HEK293 (cell line): ENCODE measurements at regions not wholly inside any gene's neighbourhood (a gene's known extent, or its start where the extent isn't known, plus 50 kb on each side); places are given as distances from the start of the nearest gene placed in this dataset.

Experiments
- CTCF ChIA-PET: fragments of 350-600 bp; formaldehyde crosslinking; extraction: SDS; loops from one replicate; lab custom pipeline; 2021; ENCODE audit warnings: antibody characterized with exemption; lab: Yijun Ruan, JAX
- POLR2A ChIA-PET: fragments of 300-600 bp; formaldehyde crosslinking; extraction: SDS; loops from one replicate; lab custom pipeline; 2020; ENCODE audit warnings: antibody characterized with exemption, inconsistent platforms; lab: Yijun Ruan, JAX
- H3K27ac ChIP-seq: fragments of 200-500 bp; sonication (Bioruptor generic); 2 replicates; pipeline ENCODE4 v1.5.1; 2014; ENCODE audit warnings: low read depth, low read length, control low read depth, inconsistent platforms; ENCODE audit errors: extremely low read depth
- H3K36me3 ChIP-seq, 2 experiments: fragments of 200-500 bp in 1 of 2; sonication (Bioruptor generic) in 1 of 2; 1 replicate in 1 of 2; 2 replicates in 1 of 2; pipeline ENCODE4 v1.5.1; 2014 to 2017; ENCODE audit warnings: inconsistent platforms in 2 of 2, low read length in 2 of 2; ENCODE audit not compliant: control insufficient read depth in 2 of 2, insufficient read depth in 1 of 2
- H3K4me1 ChIP-seq: fragments of 200-500 bp; sonication (Bioruptor generic); 2 replicates; pipeline ENCODE4 v1.5.1; 2014; ENCODE audit warnings: mild to moderate bottlenecking, low read length, inconsistent platforms; ENCODE audit not compliant: control insufficient read depth, insufficient read depth
- H3K4me3 ChIP-seq: 2 replicates; pipeline ENCODE4 v1.5.1; 2011; ENCODE audit warnings: low read depth, mild to moderate bottlenecking, control low read depth, low read length, moderate library complexity
- H3K9me3 ChIP-seq: fragments of 200-500 bp; sonication (Bioruptor generic); 2 replicates; pipeline ENCODE4 v1.5.1; 2014; ENCODE audit warnings: low read depth, low read length, inconsistent platforms; ENCODE audit not compliant: control insufficient read depth, insufficient read depth
- GLIS1 ChIP-seq: fragments of 450-650 bp; formaldehyde crosslinking; IDR thresholded peaks from 2 replicates; pipeline ENCODE4 v1.5.1; 2016; ENCODE audit warnings: missing biosample characterization, missing genetic modification characterization
- GLIS2 ChIP-seq: fragments of 450-650 bp; formaldehyde crosslinking; IDR thresholded peaks from 2 replicates; pipeline ENCODE4 v1.5.1; 2016; ENCODE audit warnings: missing biosample characterization, missing genetic modification characterization
- IKZF3 ChIP-seq: fragments of 450-650 bp; IDR thresholded peaks from 2 replicates; pipeline ENCODE4 v1.5.0; 2018; ENCODE audit warnings: missing biosample characterization, mild to moderate bottlenecking, missing genetic modification characterization, moderate library complexity
- KLF8 ChIP-seq: fragments of 450-650 bp; formaldehyde crosslinking; IDR thresholded peaks from 2 replicates; pipeline ENCODE4 v1.5.1; 2016; ENCODE audit warnings: missing biosample characterization, missing genetic modification characterization
- MYNN ChIP-seq: fragments of 450-650 bp; formaldehyde crosslinking; IDR thresholded peaks from 2 replicates; pipeline ENCODE4 v1.5.1; 2016; ENCODE audit warnings: missing biosample characterization, missing genetic modification characterization, borderline replicate concordance
- PRDM1 ChIP-seq: fragments of 450-650 bp; formaldehyde crosslinking; IDR thresholded peaks from 2 replicates; pipeline ENCODE4; 2016; ENCODE audit warnings: missing biosample characterization, missing genetic modification characterization
- SCRT1 ChIP-seq: fragments of 450-650 bp; formaldehyde crosslinking; IDR thresholded peaks from 2 replicates; pipeline ENCODE4 v1.5.1; 2016; ENCODE audit warnings: missing biosample characterization, missing genetic modification characterization, borderline replicate concordance
- SP7 ChIP-seq: fragments of 450-650 bp; formaldehyde crosslinking; IDR thresholded peaks from 2 replicates; pipeline ENCODE4 v1.5.1; 2016; ENCODE audit warnings: missing biosample characterization, missing genetic modification characterization
- ZNF112 ChIP-seq: fragments of 450-650 bp; formaldehyde crosslinking; IDR thresholded peaks from 2 replicates; pipeline ENCODE4 v1.5.0; 2017; ENCODE audit warnings: missing biosample characterization, missing genetic modification characterization
- ZNF169 ChIP-seq: fragments of 450-650 bp; formaldehyde crosslinking; IDR thresholded peaks from 2 replicates; pipeline ENCODE4 v1.5.1; 2016; ENCODE audit warnings: missing biosample characterization, missing genetic modification characterization
- ZNF175 ChIP-seq: fragments of 450-650 bp; formaldehyde crosslinking; IDR thresholded peaks from 2 replicates; pipeline ENCODE4 v1.5.1; 2016; ENCODE audit warnings: missing biosample characterization, missing genetic modification characterization
- ZNF335 ChIP-seq: fragments of 450-650 bp; formaldehyde crosslinking; conservative IDR thresholded peaks from 2 replicates; pipeline ENCODE4 v1.5.1; 2016; ENCODE audit warnings: missing biosample characterization, missing genetic modification characterization
- ZNF350 ChIP-seq: fragments of 450-650 bp; formaldehyde crosslinking; IDR thresholded peaks from 2 replicates; pipeline ENCODE4 v1.5.0; 2017; ENCODE audit warnings: missing biosample characterization, mild to moderate bottlenecking, missing genetic modification characterization
- ZNF366 ChIP-seq: fragments of 450-650 bp; formaldehyde crosslinking; conservative IDR thresholded peaks from 2 replicates; pipeline ENCODE4 v1.5.1; 2016; ENCODE audit warnings: missing biosample characterization, missing genetic modification characterization
- ZNF433 ChIP-seq: fragments of 450-650 bp; formaldehyde crosslinking; IDR thresholded peaks from 2 replicates; pipeline ENCODE4 v1.5.1; 2016; ENCODE audit warnings: missing biosample characterization, missing genetic modification characterization, low read depth
- ZNF473 ChIP-seq: fragments of 450-650 bp; formaldehyde crosslinking; IDR thresholded peaks from 2 replicates; pipeline ENCODE4 v1.5.1; 2017; ENCODE audit warnings: missing biosample characterization, missing genetic modification characterization
- ZNF544 ChIP-seq: fragments of 450-650 bp; formaldehyde crosslinking; IDR thresholded peaks from 2 replicates; pipeline ENCODE4 v1.5.0; 2017; ENCODE audit warnings: missing biosample characterization, missing genetic modification characterization
- ZNF571 ChIP-seq: fragments of 450-650 bp; formaldehyde crosslinking; IDR thresholded peaks from 2 replicates; pipeline ENCODE4 v1.5.0; 2017; ENCODE audit warnings: missing biosample characterization, missing genetic modification characterization
- ZNF624 ChIP-seq: fragments of 450-650 bp; formaldehyde crosslinking; IDR thresholded peaks from 2 replicates; pipeline ENCODE4 v1.5.1; 2017; ENCODE audit warnings: missing biosample characterization, missing genetic modification characterization
- ZNF626 ChIP-seq: fragments of 450-650 bp; sonication (Bioruptor Pico); formaldehyde crosslinking; IDR thresholded peaks from 2 replicates; pipeline ENCODE4 v1.5.1; 2018; ENCODE audit warnings: missing biosample characterization, missing genetic modification characterization, inconsistent platforms
- ZNF670 ChIP-seq: fragments of 450-650 bp; formaldehyde crosslinking; IDR thresholded peaks from 2 replicates; pipeline ENCODE4 v1.5.1; 2016; ENCODE audit warnings: missing biosample characterization, missing genetic modification characterization, low read depth
- ZNF776 ChIP-seq: fragments of 450-650 bp; formaldehyde crosslinking; IDR thresholded peaks from 2 replicates; pipeline ENCODE4 v1.5.0; 2017; ENCODE audit warnings: missing biosample characterization, missing genetic modification characterization, borderline replicate concordance
- ZNF830 ChIP-seq: fragments of 450-650 bp; IDR thresholded peaks from 2 replicates; pipeline ENCODE4 v1.5.0; 2018; ENCODE audit warnings: missing biosample characterization, missing genetic modification characterization, low read depth, mild to moderate bottlenecking, moderate library complexity
- TF ChIP-seq, protein P1 (sequence below): fragments of 450-650 bp; formaldehyde crosslinking; IDR thresholded peaks from 2 replicates; pipeline ENCODE4 v1.5.1; 2016; ENCODE audit warnings: missing biosample characterization, missing genetic modification characterization
- TF ChIP-seq, protein P2 (sequence below): fragments of 450-650 bp; formaldehyde crosslinking; IDR thresholded peaks from 2 replicates; pipeline ENCODE4 v1.5.1; 2017; ENCODE audit warnings: missing biosample characterization, missing genetic modification characterization

DNA sequence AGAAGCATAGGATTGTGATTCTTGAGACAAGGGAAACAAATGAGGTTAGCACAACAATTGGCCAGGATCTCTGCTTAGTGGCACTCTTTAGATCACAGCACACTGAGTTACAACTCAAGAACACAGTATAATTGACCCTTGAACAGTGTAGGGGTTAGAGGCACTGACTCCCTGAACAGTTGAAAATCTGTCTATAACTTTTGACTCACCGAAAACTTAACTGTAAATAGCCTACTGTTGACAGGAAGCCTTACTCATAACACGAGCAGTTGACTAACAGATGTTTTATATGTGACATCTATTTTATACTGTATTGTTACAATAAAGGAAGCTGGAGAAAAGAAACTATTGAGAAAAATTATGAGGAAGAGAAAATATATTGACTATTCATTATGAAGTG, 296.1 kb downstream of the RERGL start:
- Histone ChIP-seq H3K4me1 (no peaks in the 10 kb centered on the region), H3K27ac (no peak overlapping the region), H3K36me3 (no peaks in the 10 kb centered on the region), H3K9me3 (no peaks in the 10 kb centered on the region), H3K4me3 (no peak overlapping the region)
- ChIA-PET CTCF (no interaction called here), POLR2A (no interaction called here)
- TF ChIP-seq ZNF350 (tag by site-specific recombination) (no peak), ZNF112 (tag by site-specific recombination) (no peak), ZNF433 (tag by site-specific recombination) (no peak), KLF8 (tag by site-specific recombination) (no peak), MYNN (tag by site-specific recombination) (no peak), PRDM1 (no peak), IKZF3 (no peak), GLIS2 (tag by site-specific recombination) (no peak), ZNF776 (tag by site-specific recombination) (no peak), ZNF626 (no peak), ZNF175 (no peak), GLIS1 (no peak), SCRT1 (tag by site-specific recombination) (no peak), ZNF624 (no peak), ZNF473 (tag by site-specific recombination) (no peak), ZNF830 (tag by site-specific recombination) (no peak), ZNF169 (no peak)
- TF ChIP-seq, protein P1, sequence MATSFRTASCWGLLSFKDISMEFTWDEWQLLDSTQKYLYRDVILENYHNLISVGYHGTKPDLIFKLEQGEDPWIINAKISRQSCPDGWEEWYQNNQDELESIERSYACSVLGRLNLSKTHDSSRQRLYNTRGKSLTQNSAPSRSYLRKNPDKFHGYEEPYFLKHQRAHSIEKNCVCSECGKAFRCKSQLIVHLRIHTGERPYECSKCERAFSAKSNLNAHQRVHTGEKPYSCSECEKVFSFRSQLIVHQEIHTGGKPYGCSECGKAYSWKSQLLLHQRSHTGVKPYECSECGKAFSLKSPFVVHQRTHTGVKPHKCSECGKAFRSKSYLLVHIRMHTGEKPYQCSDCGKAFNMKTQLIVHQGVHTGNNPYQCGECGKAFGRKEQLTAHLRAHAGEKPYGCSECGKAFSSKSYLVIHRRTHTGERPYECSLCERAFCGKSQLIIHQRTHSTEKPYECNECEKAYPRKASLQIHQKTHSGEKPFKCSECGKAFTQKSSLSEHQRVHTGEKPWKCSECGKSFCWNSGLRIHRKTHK, result no peak
- TF ChIP-seq, protein P2, sequence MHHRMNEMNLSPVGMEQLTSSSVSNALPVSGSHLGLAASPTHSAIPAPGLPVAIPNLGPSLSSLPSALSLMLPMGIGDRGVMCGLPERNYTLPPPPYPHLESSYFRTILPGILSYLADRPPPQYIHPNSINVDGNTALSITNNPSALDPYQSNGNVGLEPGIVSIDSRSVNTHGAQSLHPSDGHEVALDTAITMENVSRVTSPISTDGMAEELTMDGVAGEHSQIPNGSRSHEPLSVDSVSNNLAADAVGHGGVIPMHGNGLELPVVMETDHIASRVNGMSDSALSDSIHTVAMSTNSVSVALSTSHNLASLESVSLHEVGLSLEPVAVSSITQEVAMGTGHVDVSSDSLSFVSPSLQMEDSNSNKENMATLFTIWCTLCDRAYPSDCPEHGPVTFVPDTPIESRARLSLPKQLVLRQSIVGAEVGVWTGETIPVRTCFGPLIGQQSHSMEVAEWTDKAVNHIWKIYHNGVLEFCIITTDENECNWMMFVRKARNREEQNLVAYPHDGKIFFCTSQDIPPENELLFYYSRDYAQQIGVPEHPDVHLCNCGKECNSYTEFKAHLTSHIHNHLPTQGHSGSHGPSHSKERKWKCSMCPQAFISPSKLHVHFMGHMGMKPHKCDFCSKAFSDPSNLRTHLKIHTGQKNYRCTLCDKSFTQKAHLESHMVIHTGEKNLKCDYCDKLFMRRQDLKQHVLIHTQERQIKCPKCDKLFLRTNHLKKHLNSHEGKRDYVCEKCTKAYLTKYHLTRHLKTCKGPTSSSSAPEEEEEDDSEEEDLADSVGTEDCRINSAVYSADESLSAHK (tag by site-specific recombination), result no peak

DNA sequence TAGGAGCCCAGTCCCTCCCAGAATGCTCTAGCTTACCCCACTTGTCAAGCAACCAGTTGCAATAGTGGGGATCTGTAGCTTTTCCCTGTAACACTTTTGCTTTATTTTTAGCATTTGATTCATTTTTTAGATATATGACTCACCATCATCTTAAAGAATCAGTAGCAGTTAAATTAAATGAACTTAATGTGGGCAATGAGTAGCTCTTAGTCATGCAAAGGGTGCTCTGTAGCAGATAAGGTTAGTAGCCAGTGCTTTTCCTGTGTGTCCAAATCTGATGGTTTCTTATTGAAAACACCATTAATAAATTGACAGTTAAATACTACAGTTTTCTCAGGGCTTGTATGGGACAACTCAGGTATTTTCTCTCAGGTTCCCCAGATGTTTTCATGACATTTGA, 311.8 kb downstream of the RERGL start:
- Histone ChIP-seq H3K27ac (no peak overlapping the region), H3K4me3 (no peak overlapping the region), H3K9me3 (no peaks in the 10 kb centered on the region), H3K4me1 (no peaks in the 10 kb centered on the region), H3K36me3 (no peaks in the 10 kb centered on the region)
- ChIA-PET CTCF (no interaction called here), POLR2A (no interaction called here)
- TF ChIP-seq SP7, result no peak
- TF ChIP-seq ZNF544 (tag by site-specific recombination), result no peak
- no peak for TF ChIP-seq ZNF366
- TF ChIP-seq ZNF112 (tag by site-specific recombination), result no peak
- no peak for TF ChIP-seq ZNF571 (tag by site-specific recombination)
- TF ChIP-seq ZNF335 (tag by site-specific recombination), result no peak
- TF ChIP-seq ZNF670 (tag by site-specific recombination), result no peak
